GM21526 (cell line): ENCODE measurements at regions not wholly inside any gene's neighbourhood (a gene's known extent, or its start where the extent isn't known, plus 50 kb on each side); places are given as distances from the start of the nearest gene placed in this dataset.

Experiments used
- ATAC-seq: cut with Tn5 transposase; IDR thresholded peaks from one replicate; pipeline ENCODE4 v1.9.1; 2021; ENCODE audit warnings: moderate library complexity; ENCODE audit not compliant: unreplicated experiment, low FRiP score

- ATAC-seq: no peak
These were observed 530.4 kb upstream of the IGFBP7 start for GRCh38 chr4:57640391-57641100.

GRCh38 chr4:57639561-57640382, 529.6 kb upstream of the IGFBP7 start:
- ATAC-seq: no peak

- no peak for ATAC-seq
These were observed 525.7 kb upstream of the IGFBP7 start for GRCh38 chr4:57635910-57636309.

GRCh38 chr4:57633212-57633859, 523.2 kb upstream of the IGFBP7 start:
- ATAC-seq: no peak

GRCh38 chr4:57632564-57632963, 522.4 kb upstream of the IGFBP7 start:
- ATAC-seq: no peak

- no peak for ATAC-seq
These were observed 521.0 kb upstream of the IGFBP7 start for GRCh38 chr4:57631147-57631546.

GRCh38 chr4:57628004-57628403, 517.8 kb upstream of the IGFBP7 start:
- ATAC-seq: no peak

- no peak for ATAC-seq
These were observed 504.2 kb upstream of the IGFBP7 start for GRCh38 chr4:57614257-57614932.

- ATAC-seq: no peak
These were observed 502.1 kb upstream of the IGFBP7 start for GRCh38 chr4:57612279-57612678.

GRCh38 chr4:57607566-57608180, 497.5 kb upstream of the IGFBP7 start:
- ATAC-seq: no peak

- no peak for ATAC-seq
These were observed 495.2 kb upstream of the IGFBP7 start for GRCh38 chr4:57605376-57605775.

- no peak for ATAC-seq
These were observed 492.0 kb upstream of the IGFBP7 start for GRCh38 chr4:57602141-57602540.

- no peak for ATAC-seq
These were observed 480.9 kb upstream of the IGFBP7 start for GRCh38 chr4:57591073-57591472.

- ATAC-seq: no peak
These were observed 478.4 kb upstream of the IGFBP7 start for GRCh38 chr4:57588557-57588956.

- no peak for ATAC-seq
These were observed 470.8 kb upstream of the IGFBP7 start for GRCh38 chr4:57580710-57581599.

- ATAC-seq: no peak
These were observed 465.2 kb upstream of the IGFBP7 start for GRCh38 chr4:57575426-57575825.

GRCh38 chr4:57554556-57555092, 444.4 kb upstream of the IGFBP7 start:
- ATAC-seq: no peak

- ATAC-seq: no peak
These were observed 443.5 kb upstream of the IGFBP7 start for GRCh38 chr4:57553728-57554127.

GRCh38 chr4:57550198-57550597, 440.0 kb upstream of the IGFBP7 start:
- no peak for ATAC-seq
